Nephron progenitor cell (in vitro differentiated cells): ENCODE measurements at regions not wholly inside any gene's neighbourhood (a gene's known extent, or its start where the extent isn't known, plus 50 kb on each side); places are given as distances from the start of the nearest gene placed in this dataset.

Source experiments
- DNase-seq: peaks from one replicate; pipeline ENCODE4 v3.0.0; 2021
- H3K27ac Mint-ChIP-seq: 2 replicates; pipeline ENCODE4 v1.8.0; 2021; ENCODE audit warnings: mild to moderate bottlenecking, moderate library complexity, mixed read lengths
- H3K27me3 Mint-ChIP-seq: 2 replicates; pipeline ENCODE4 v1.8.0; 2021; ENCODE audit warnings: mild to moderate bottlenecking, low read depth, mixed read lengths; ENCODE audit not compliant: poor library complexity
- H3K36me3 Mint-ChIP-seq: 2 replicates; pipeline ENCODE4 v1.8.0; 2021; ENCODE audit warnings: low read depth, mixed read lengths
- H3K4me1 Mint-ChIP-seq: 2 replicates; pipeline ENCODE4 v1.8.0; 2021; ENCODE audit warnings: mixed read lengths
- H3K4me3 Mint-ChIP-seq: 2 replicates; pipeline ENCODE4 v1.8.0; 2021; ENCODE audit warnings: mild to moderate bottlenecking, moderate library complexity, mixed read lengths
- H3K9me3 Mint-ChIP-seq: 2 replicates; pipeline ENCODE4 v1.8.0; 2021; ENCODE audit warnings: mild to moderate bottlenecking, moderate library complexity, mixed read lengths
- CTCF ChIP-seq: fragments of 200-600 bp; sonication (generic); IDR thresholded peaks from 2 replicates; pipeline ENCODE4 v1.5.0; 2021; ENCODE audit warnings: antibody characterized with exemption

GRCh38 chr6:167701010-167701409, 125.7 kb upstream of the AFDN start:
- Mint-ChIP-seq H3K27ac (no peak overlapping the region), H3K4me3 (no peak overlapping the region), H3K36me3 (no peaks in the 10 kb centered on the region), H3K4me1 (peaks cover 55% of the 10 kb centered on the region), H3K9me3 (no peaks in the 10 kb centered on the region), H3K27me3 (no peaks in the 10 kb centered on the region)
- no peak for DNase-seq
- TF ChIP-seq CTCF, result no peak

GRCh38 chr6:167702241-167702827, 124.4 kb upstream of the AFDN start:
- Mint-ChIP-seq H3K36me3 (no peaks in the 10 kb centered on the region), H3K27ac (no peak overlapping the region)
- no peak for TF ChIP-seq CTCF

DNA sequence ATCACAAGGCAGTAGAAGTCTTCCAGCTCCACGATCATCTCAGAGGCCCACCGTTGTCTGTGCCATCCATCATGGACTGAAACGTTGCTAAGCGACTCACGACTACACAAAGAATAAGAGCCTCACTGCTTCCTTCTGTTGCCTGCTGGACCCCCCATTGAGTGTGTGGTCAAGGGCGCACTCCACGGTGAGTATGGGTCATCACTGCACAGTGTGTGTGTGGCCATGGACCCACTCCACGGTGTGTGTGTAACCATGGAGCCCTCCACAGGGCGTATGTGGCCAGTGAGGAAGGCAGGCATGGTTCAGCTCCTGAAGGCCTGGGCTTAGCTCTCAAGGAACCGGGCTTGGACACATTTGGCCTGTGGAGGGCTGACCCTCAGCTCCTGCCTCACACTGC, 123.4 kb upstream of the AFDN start:
- H3K27ac Mint-ChIP-seq, result no peak overlapping the region
- no peak overlapping the region for H3K4me3 Mint-ChIP-seq
- H3K27me3 Mint-ChIP-seq, result no peaks in the 10 kb centered on the region

More at GRCh38 chr6:167702241-167702827, 124.4 kb upstream of the AFDN start:
- Mint-ChIP-seq H3K4me3 (no peak overlapping the region), H3K9me3 (no peaks in the 10 kb centered on the region), H3K4me1 (peaks cover 55% of the 10 kb centered on the region), H3K27me3 (no peaks in the 10 kb centered on the region)
- no peak for DNase-seq

DNA sequence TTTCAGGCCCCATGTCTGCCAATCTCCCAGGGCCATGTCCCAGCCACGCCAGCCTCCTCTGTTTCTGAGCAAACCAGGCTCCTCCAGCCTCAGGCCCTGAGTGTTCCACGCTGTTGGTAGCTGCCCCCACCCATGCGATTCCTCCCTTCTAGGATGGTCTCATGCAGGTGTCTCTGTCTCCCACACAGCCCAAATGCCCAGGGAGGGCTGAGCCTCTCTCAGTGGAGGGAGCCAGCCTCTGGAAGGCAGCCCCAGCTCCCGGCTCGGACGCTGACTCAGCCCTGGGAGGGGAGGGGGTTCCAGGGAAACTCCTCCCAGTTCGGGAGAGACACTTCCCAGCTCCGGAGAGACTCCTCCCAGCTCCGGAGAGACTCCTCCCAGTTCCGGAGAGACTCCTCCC, 122.9 kb upstream of the AFDN start:
- H3K9me3 Mint-ChIP-seq, result no peaks in the 10 kb centered on the region
- TF ChIP-seq CTCF, result no peak
- DNase-seq, result no peak
- H3K27ac Mint-ChIP-seq, result no peak overlapping the region
- H3K4me3 Mint-ChIP-seq, result no peak overlapping the region
- no peaks in the 10 kb centered on the region for H3K36me3 Mint-ChIP-seq
- no peaks in the 10 kb centered on the region for H3K27me3 Mint-ChIP-seq
- H3K4me1 Mint-ChIP-seq, result peaks cover 59% of the 10 kb centered on the region

More for the DNA sequence above, 123.4 kb upstream of the AFDN start:
- TF ChIP-seq CTCF, result no peak
- no peaks in the 10 kb centered on the region for H3K9me3 Mint-ChIP-seq
- H3K36me3 Mint-ChIP-seq, result no peaks in the 10 kb centered on the region
- DNase-seq, result no peak
- peaks cover 57% of the 10 kb centered on the region for H3K4me1 Mint-ChIP-seq

DNA sequence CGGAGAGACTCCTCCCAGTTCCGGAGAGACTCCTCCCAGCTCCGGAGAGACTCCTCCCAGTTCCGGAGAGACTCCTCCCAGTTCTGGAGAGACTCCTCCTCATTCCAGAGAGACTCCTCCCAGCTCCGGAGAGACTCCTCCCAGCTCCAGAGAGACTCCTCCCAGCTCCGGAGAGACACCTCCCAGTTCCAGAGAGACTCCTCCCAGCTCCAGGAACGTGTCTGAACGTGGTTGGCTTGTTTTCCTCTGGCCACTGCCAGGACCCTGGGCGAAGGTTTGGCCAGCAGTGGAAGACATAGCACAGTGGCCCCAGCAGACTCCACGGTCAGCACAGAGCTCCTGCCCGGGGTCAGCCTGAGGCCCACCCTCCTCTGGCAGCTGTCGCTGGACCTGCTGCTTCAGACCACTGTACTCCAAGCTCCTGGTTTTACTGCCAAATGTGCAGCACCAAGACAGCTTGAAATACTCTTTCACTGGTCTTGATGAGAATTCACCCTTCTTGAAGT, 122.3 kb upstream of the AFDN start:
- Mint-ChIP-seq H3K27ac (no peak overlapping the region), H3K36me3 (no peaks in the 10 kb centered on the region), H3K4me1 (peaks cover 58% of the 10 kb centered on the region), H3K4me3 (no peak overlapping the region), H3K27me3 (no peaks in the 10 kb centered on the region), H3K9me3 (no peaks in the 10 kb centered on the region)
- TF ChIP-seq CTCF, result no peak
- no peak for DNase-seq

GRCh38 chr6:167705211-167705750, 121.4 kb upstream of the AFDN start:
- no peak overlapping the region for H3K4me3 Mint-ChIP-seq
- H3K9me3 Mint-ChIP-seq, result no peaks in the 10 kb centered on the region
- no peaks in the 10 kb centered on the region for H3K36me3 Mint-ChIP-seq
- peaks cover 51% of the 10 kb centered on the region for H3K4me1 Mint-ChIP-seq
- DNase-seq, result no peak
- H3K27me3 Mint-ChIP-seq, result peaks cover 3% of the 10 kb centered on the region
- H3K27ac Mint-ChIP-seq, result no peak overlapping the region
- no peak for TF ChIP-seq CTCF
